GM19035 (cell line): ENCODE measurements at regions not wholly inside any gene's neighbourhood (a gene's known extent, or its start where the extent isn't known, plus 50 kb on each side); places are given as distances from the start of the nearest gene placed in this dataset.
A peak's percentile ranks its signal among the peaks of the same experiment; 100 is the strongest.
"Not testable (repeated sequence)": the region's sequence is repeated elsewhere in the genome, so short reads cannot be mapped to it uniquely, and the experiment has no call there.

ENCODE experiments used
- ATAC-seq: cut with Tn5 transposase; IDR thresholded peaks from one replicate; pipeline ENCODE4 v1.9.1; 2021; ENCODE audit not compliant: unreplicated experiment

- not testable (repeated sequence) for ATAC-seq
These were observed 436.7 kb upstream of the CHRM2 start for GRCh38 chr7:136431736-136432135.

GRCh38 chr7:136424058-136424457 lies 444.4 kb upstream of the CHRM2 start:
- no peak for ATAC-seq

- not testable (repeated sequence) for ATAC-seq
These were observed 442.6 kb upstream of the MTPN start for GRCh38 chr7:136419740-136420139.

GRCh38 chr7:136412952-136413351 lies 435.8 kb upstream of the MTPN start:
- ATAC-seq, result no peak

- peak; percentile 94 for ATAC-seq
These were observed 429.0 kb upstream of the MTPN start for GRCh38 chr7:136405931-136406777.

DNA sequence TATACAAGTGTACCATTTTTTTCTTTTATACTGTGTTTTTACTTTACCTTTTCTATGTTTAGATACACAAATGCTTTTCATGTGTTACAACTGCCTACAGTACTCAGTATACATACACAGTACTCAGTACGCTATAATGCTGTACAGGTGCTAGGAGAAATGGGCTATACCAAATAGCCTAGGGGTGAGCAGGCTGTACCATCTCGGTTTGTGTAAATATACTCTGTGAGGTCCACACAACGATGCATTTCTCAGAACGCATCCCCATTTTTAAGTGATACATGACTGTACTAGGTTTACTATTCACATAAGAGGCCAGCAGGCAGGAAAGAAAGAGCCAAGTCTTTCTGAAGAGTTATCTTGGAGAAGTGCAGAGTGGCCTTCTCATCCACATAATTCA lies 426.4 kb upstream of the MTPN start:
- no peak for ATAC-seq

- no peak for ATAC-seq
These were observed 423.7 kb upstream of the MTPN start for GRCh38 chr7:136400877-136401276.

- ATAC-seq, result no peak
These were observed 422.2 kb upstream of the MTPN start for GRCh38 chr7:136399385-136399784.

- ATAC-seq, result no peak
These were observed 415.7 kb upstream of the MTPN start for GRCh38 chr7:136392856-136393255.

GRCh38 chr7:136391371-136391770 lies 414.2 kb upstream of the MTPN start:
- ATAC-seq, result no peak

DNA sequence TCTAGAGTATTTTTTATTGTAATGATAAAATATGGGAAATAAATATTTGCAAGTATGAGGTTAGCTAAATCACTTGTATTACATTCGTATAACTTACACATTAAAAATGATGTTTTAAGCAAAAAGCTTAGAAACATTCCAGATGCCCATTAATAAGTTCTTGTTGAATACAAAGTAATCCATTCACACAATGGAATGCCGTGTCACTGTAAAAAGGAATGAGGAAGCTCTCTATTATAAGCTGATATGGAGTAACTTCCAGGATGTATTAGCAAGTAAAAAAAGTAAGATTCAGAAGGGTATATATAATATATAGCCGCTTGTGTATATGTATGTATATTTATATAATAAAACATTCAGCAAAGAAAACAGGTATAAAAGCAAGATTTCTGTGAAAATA lies 412.8 kb upstream of the MTPN start:
- no peak for ATAC-seq

DNA sequence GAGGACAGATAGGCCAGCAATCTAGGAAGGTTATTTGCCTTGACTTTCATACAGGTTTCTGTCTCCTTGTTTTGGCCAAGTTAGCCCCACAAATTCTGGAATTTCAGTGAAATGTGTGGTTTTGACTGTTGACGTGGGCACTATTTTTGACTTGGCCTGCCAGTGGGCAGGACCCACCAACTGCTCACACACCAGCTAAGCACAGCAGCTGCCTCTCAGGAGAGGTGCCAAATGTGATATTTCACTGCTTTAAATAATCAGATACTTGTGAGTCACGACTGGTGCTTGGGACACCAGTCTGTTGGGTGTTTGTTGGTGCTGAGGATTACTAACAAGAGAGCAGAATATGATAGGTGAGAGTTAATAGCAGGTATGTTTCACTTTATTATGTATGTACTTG lies 409.7 kb upstream of the MTPN start:
- no peak for ATAC-seq

DNA sequence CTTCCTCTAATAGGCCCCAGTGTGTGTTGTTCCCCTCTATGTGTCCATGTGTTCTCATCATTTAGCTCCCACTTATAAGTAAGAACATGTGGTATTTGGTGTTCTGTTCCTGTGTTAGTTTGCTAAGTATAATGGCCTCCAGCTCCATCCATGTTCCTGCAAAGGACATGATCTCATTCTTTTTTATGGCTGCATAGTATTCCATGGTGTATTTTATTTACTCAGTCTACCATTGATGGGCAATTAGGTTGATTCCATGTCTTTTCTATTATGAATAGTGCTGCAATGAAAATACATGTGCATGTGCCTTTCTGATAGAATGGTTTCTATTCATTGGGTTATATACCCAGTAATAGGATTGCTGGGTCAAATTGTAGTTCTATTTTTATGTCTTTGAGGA lies 394.2 kb upstream of the MTPN start:
- ATAC-seq, result not testable (repeated sequence)

DNA sequence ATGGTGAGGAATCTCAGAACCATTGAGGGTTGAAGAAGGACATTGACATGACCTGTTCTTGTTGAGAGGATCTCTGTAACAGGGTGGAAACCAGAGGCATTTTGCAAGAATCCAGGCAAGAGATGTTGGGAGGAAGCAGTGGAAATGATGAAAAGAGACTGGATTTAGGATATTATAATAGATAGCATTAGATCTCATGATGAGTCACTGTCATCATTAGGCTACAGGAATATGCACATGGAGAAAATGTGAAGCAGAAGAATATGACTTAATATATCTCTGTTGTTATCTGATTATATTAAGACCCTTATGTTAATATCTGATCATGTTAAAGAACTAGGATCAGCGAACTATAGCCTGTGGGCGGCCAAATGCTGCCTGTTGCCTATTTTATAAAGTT lies 393.0 kb upstream of the MTPN start:
- ATAC-seq, result no peak

- ATAC-seq, result no peak
These were observed 392.1 kb upstream of the MTPN start for GRCh38 chr7:136369225-136369624.

- peak; percentile 95 for ATAC-seq
These were observed 382.3 kb upstream of the MTPN start for GRCh38 chr7:136359333-136359903.

GRCh38 chr7:136353287-136353686 lies 376.1 kb upstream of the MTPN start:
- no peak for ATAC-seq

GRCh38 chr7:136348542-136349192 lies 371.5 kb upstream of the MTPN start:
- ATAC-seq, result no peak

- ATAC-seq, result no peak
These were observed 371.0 kb upstream of the MTPN start for GRCh38 chr7:136348142-136348541.

- no peak for ATAC-seq
These were observed 370.3 kb upstream of the MTPN start for GRCh38 chr7:136347488-136347887.

- no peak for ATAC-seq
These were observed 365.1 kb upstream of the MTPN start for GRCh38 chr7:136342251-136342650.

GRCh38 chr7:136339464-136339863 lies 362.3 kb upstream of the MTPN start:
- ATAC-seq, result no peak
